ENCODE measurements at regions not wholly inside any gene's neighbourhood (a gene's known extent, or its start where the extent isn't known, plus 50 kb on each side); places are given as distances from the start of the nearest gene placed in this dataset.

DNA sequence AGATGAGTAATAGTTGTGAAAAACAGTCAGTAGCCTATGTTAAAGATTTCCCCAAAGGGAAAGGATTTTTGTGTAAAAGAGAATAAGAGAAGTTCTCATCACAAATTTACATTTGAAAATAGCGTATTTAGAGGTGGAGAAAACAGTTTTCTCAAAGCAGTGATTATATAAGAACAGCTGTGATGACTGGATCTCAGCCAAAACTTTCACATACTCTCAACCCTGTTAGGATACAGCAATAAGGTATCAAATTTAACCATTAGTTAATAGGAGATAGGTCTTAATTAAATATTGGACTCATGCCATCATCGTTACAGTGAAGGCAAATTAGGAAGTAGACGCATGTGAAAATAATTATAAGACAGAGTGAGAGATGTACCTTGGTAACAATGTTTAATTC, 622.7 kb downstream of the PCDH18 start:
- no peak for TF ChIP-seq CTCF (IDR thresholded peaks at IDR 0.05)
- no peak for TF ChIP-seq ZFX (IDR thresholded peaks at IDR 0.05; ENCODE audit: borderline replicate concordance)
